HCT116 (cell line): ENCODE measurements at regions not wholly inside any gene's neighbourhood (a gene's known extent, or its start where the extent isn't known, plus 50 kb on each side); places are given as distances from the start of the nearest gene placed in this dataset.

ENCODE experiments used
- ATAC-seq: fragments of 200-7000 bp; cut with Tn5 transposase; 2 replicates; pipeline ENCODE4 v1.9.1; 2020; ENCODE audit warnings: mild to moderate bottlenecking, moderate library complexity
- BruUV-seq: library from RNA; stranded (reverse); fragments of 400-500 nt; replicated peaks from 2 replicates; lab custom pipeline; 2021; lab: Mats Ljungman, UMichigan
- CTCF ChIA-PET: fragments of 300-600 bp; sonication (Branson Sonifier 250); formaldehyde crosslinking; loops from one replicate; lab custom pipeline; 2021; ENCODE audit warnings: antibody characterized with exemption; lab: Charles Lee
- POLR2A ChIA-PET: fragments of 300-600, 350-600 bp; sonication (Branson Sonifier 250); formaldehyde crosslinking; loops from one replicate; lab custom pipeline; 2021; ENCODE audit warnings: antibody characterized with exemption; lab: Charles Lee
- RAD21 ChIA-PET, 2 experiments: fragments of 300-600 bp; sonication (Branson Sonifier 250); formaldehyde crosslinking; loops; one replicate each; lab custom pipeline; 2023; ENCODE audit warnings: low total read pairs in 2 of 2; ENCODE audit not compliant: uncharacterized antibody in 2 of 2, unreplicated experiment in 2 of 2, low non-redundant PET in 1 of 2; lab: Charles Lee
- DNase-seq: peaks from one replicate; pipeline ENCODE4 v3.0.0-alpha.2; 2010; ENCODE audit warnings: low read depth, low spot score
- H2AFZ ChIP-seq: fragments of 200-600 bp; shearing (Covaris generic), sonication (generic); 2 replicates; pipeline ENCODE4 v1.6.1; 2017; ENCODE audit warnings: low read depth, mixed run types, mixed read lengths, antibody characterized with exemption, low read length; ENCODE audit not compliant: poor library complexity, severe bottlenecking
- H3K27ac ChIP-seq: 2 replicates; pipeline ENCODE4 v1.5.1; 2012; ENCODE audit warnings: low read depth, low read length
- H3K27me3 ChIP-seq: fragments of 200-600 bp; sonication (generic); 2 replicates; pipeline ENCODE4 v1.6.1; 2016; ENCODE audit warnings: mixed run types, low read length, mixed read lengths; ENCODE audit not compliant: insufficient read depth
- H3K36me3 ChIP-seq, 2 experiments: fragments of 200-500 bp in 1 of 2; fragments of 200-600 bp in 1 of 2; sonication (Bioruptor generic) in 1 of 2; sonication (generic) in 1 of 2; 2 replicates each; pipeline versions ENCODE4 v1.5.1 to v1.6.1; 2014 to 2016; ENCODE audit warnings: low read length in 2 of 2, inconsistent platforms in 1 of 2, mixed read lengths in 1 of 2, mixed run types in 1 of 2; ENCODE audit not compliant: insufficient read depth in 2 of 2, control insufficient read depth in 1 of 2
- H3K4me1 ChIP-seq, 2 experiments: fragments of 200-600 bp in 1 of 2; sonication (generic) in 1 of 2; 2 replicates each; pipeline versions ENCODE4 v1.5.1 to v1.6.1; 2012 to 2017; ENCODE audit warnings: low read length in 2 of 2, inconsistent platforms in 1 of 2, mild to moderate bottlenecking in 1 of 2, mixed read lengths in 1 of 2, mixed run types in 1 of 2, moderate library complexity in 1 of 2; ENCODE audit not compliant: insufficient read depth in 2 of 2, control insufficient read depth in 1 of 2
- H3K4me2 ChIP-seq: fragments of 200-600 bp; sonication (generic); 2 replicates; pipeline ENCODE4 v1.6.1; 2017; ENCODE audit warnings: mixed run types, low read length, mixed read lengths
- H3K4me3 ChIP-seq, 2 experiments: fragments of 200-600 bp in 1 of 2; sonication (generic) in 1 of 2; replicated peaks in 1 of 2; 2 replicates each; pipeline ENCODE4 v1.5.1; 2011 to 2016; ENCODE audit warnings: low read length in 2 of 2, control low read depth in 1 of 2, low read depth in 1 of 2, mild to moderate bottlenecking in 1 of 2, mixed read lengths in 1 of 2, mixed run types in 1 of 2
- H3K79me2 ChIP-seq: fragments of 200-600 bp; sonication (generic); 2 replicates; pipeline ENCODE4 v1.6.1; 2017; ENCODE audit warnings: mild to moderate bottlenecking, mixed run types, low read length, moderate library complexity, mixed read lengths; ENCODE audit not compliant: insufficient read depth
- H3K9ac ChIP-seq: fragments of 200-600 bp; sonication (generic); 2 replicates; pipeline ENCODE4 v1.6.1; 2016; ENCODE audit warnings: low read length, mixed read lengths
- H3K9me2 ChIP-seq: fragments of 200-600 bp; sonication (generic), shearing (Covaris generic); 2 replicates; pipeline ENCODE4 v1.6.1; 2017; ENCODE audit warnings: mixed run types, mild to moderate bottlenecking, moderate library complexity; ENCODE audit not compliant: insufficient read depth
- H3K9me3 ChIP-seq, 2 experiments: fragments of 200-500 bp in 1 of 2; fragments of 200-600 bp in 1 of 2; sonication (Bioruptor generic) in 1 of 2; sonication (generic) in 1 of 2; 2 replicates each; pipeline ENCODE4 v1.6.1; 2014 to 2017; ENCODE audit warnings: low read length in 2 of 2, mixed read lengths in 2 of 2, inconsistent platforms in 1 of 2, low read depth in 1 of 2, mild to moderate bottlenecking in 1 of 2, mixed run types in 1 of 2, moderate library complexity in 1 of 2; ENCODE audit not compliant: control insufficient read depth in 1 of 2, insufficient read depth in 1 of 2
- H4K20me1 ChIP-seq: fragments of 200-600 bp; sonication (generic), shearing (Covaris generic); 2 replicates; pipeline ENCODE4 v1.6.1; 2017; ENCODE audit warnings: mixed run types, mild to moderate bottlenecking, moderate library complexity; ENCODE audit not compliant: insufficient read depth
- CBX3 ChIP-seq: IDR thresholded peaks from 2 replicates; pipeline ENCODE4 v1.6.1; 2012; ENCODE audit warnings: low read depth
- CEBPB ChIP-seq: IDR thresholded peaks from 2 replicates; pipeline ENCODE4 v1.6.1; 2012; ENCODE audit warnings: low read depth
- EGR1 ChIP-seq: IDR thresholded peaks from 2 replicates; pipeline ENCODE4 v1.6.1; 2012; ENCODE audit warnings: low read depth
- ELF1 ChIP-seq: IDR thresholded peaks from 2 replicates; pipeline ENCODE4 v1.6.1; 2012; ENCODE audit warnings: low read depth, borderline replicate concordance
- EZH2phosphoT487 ChIP-seq: fragments of 200-600 bp; IDR thresholded peaks from 2 replicates; pipeline ENCODE4 v1.6.1; 2018; ENCODE audit warnings: antibody characterized with exemption, borderline replicate concordance
- FOSL1 ChIP-seq: IDR thresholded peaks from 2 replicates; pipeline ENCODE4 v1.6.1; 2012; ENCODE audit warnings: low read depth
- POLR2A ChIP-seq: IDR thresholded peaks from 2 replicates; pipeline ENCODE4 v1.7.0; 2011; ENCODE audit warnings: borderline replicate concordance; ENCODE audit not compliant: insufficient read depth, insufficient read length; ENCODE audit errors: extremely low read depth
- POLR2AphosphoS5 ChIP-seq: IDR thresholded peaks from 2 replicates; pipeline ENCODE4 v1.6.1; 2011; ENCODE audit warnings: mild to moderate bottlenecking, low read depth, low read length, moderate library complexity
- RAD21 ChIP-seq: IDR thresholded peaks from 2 replicates; pipeline ENCODE4 v1.6.1; 2012; ENCODE audit warnings: low read depth, mild to moderate bottlenecking
- SIN3A ChIP-seq: IDR thresholded peaks from 2 replicates; pipeline ENCODE4 v1.6.1; 2012; ENCODE audit warnings: low read depth
- SP1 ChIP-seq: IDR thresholded peaks from 2 replicates; pipeline ENCODE4 v1.6.1; 2012; ENCODE audit warnings: low read depth
- SRF ChIP-seq: IDR thresholded peaks from 2 replicates; pipeline ENCODE4 v1.6.1; 2012; ENCODE audit warnings: low read depth
- TCF7L2 ChIP-seq: IDR thresholded peaks from 2 replicates; pipeline ENCODE4 v1.7.0; 2011; ENCODE audit warnings: borderline replicate concordance, inconsistent platforms; ENCODE audit not compliant: insufficient read depth, insufficient read length; ENCODE audit errors: extremely low read depth
- YY1 ChIP-seq: IDR thresholded peaks from 2 replicates; pipeline ENCODE4 v1.6.1; 2011; ENCODE audit warnings: low read length, low read depth, moderate library complexity, mild to moderate bottlenecking; ENCODE audit not compliant: insufficient replicate concordance; ENCODE audit errors: extremely low read depth
- intact Hi-C: fragments of 100-400 bp; cut with micrococcal nuclease; formaldehyde crosslinking; loops from 2 replicates; pipeline ENCODE4 v1.10.0; 2022
- TF ChIP-seq, protein P1 (sequence below): IDR thresholded peaks from 2 replicates; pipeline ENCODE4 v1.6.1; 2012; ENCODE audit warnings: low read depth
- TF ChIP-seq, protein P2 (sequence below): IDR thresholded peaks from 2 replicates; pipeline ENCODE4 v1.6.1; 2012
- TF ChIP-seq, protein P3 (sequence below): IDR thresholded peaks from 2 replicates; pipeline ENCODE4 v1.6.1; 2011; ENCODE audit warnings: mild to moderate bottlenecking, low read length, moderate library complexity; ENCODE audit not compliant: insufficient replicate concordance; ENCODE audit errors: extremely low read depth

DNA sequence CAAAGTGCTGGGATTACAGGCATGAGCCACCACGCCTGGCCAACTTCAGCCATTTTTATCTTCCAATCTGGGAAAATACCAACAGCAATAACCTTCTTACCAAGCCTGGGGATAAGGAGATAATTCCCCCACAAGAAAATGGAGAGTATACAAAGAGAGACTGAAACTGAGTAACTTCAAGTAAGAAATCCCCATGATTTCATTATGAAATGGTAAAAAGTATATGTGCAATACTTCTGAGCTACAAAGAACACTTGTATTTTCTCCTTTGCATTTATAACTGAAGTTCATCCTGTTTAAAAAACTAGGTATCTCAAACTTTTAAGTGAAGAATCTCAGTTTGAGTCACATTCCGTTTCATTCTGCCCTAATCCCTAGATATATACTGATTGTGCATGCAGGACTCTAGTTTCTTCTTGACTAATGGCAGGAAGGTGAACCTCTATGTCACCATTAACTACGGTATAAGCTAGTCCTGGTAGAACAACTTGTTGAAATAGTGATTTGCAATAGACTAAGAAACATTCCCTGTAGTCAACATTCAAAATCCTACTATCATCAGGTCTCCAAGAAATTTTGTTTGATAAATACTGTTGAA lies 2071.4 kb downstream of the MAT2B start (continued):
- TF ChIP-seq FOSL1 (no peak), SRF (no peak), POLR2A (no peak), EZH2phosphoT487 (no peak)

DNA sequence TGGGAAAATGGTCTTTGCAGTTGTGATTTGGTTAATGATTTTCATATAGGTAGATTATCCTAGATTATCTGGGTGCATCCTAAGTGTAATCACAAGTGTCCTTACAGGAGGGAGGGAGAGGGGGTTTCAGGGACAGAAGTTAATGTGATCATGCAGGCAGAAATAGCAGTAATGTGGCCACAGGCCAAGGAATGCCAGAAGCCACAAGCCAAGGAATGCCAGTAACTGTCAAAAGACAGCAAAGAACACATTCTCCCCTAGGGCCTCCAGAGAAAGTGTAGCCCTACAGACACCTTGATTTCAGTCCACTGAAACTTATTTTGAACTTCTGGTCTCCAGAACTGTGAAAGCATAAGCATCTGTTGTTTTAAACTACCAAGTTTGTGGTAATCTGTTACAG lies 2074.5 kb downstream of the MAT2B start:
- BruUV-seq: no TSS peak
- no peaks in the 10 kb centered on the region for H3K79me2 ChIP-seq
- CTCF ChIA-PET: no interaction called here
- H4K20me1 ChIP-seq: no peaks in the 10 kb centered on the region
- POLR2A ChIA-PET: no interaction called here
- no peaks in the 10 kb centered on the region for H3K36me3 ChIP-seq
- H3K27ac ChIP-seq: no peak overlapping the region
- H3K27me3 ChIP-seq: no peaks in the 10 kb centered on the region
- H3K9me2 ChIP-seq: no peaks in the 10 kb centered on the region
- H3K9ac ChIP-seq: no peak overlapping the region
- TF ChIP-seq FOSL1 (no peak), CEBPB (no peak), SRF (no peak), SP1 (no peak), POLR2AphosphoS5 (no peak), YY1 (no peak), ELF1 (no peak), EZH2phosphoT487 (no peak), CBX3 (no peak), SIN3A (no peak), POLR2A (no peak), TCF7L2 (no peak), EGR1 (no peak), RAD21 (no peak)
- TF ChIP-seq, protein P1, sequence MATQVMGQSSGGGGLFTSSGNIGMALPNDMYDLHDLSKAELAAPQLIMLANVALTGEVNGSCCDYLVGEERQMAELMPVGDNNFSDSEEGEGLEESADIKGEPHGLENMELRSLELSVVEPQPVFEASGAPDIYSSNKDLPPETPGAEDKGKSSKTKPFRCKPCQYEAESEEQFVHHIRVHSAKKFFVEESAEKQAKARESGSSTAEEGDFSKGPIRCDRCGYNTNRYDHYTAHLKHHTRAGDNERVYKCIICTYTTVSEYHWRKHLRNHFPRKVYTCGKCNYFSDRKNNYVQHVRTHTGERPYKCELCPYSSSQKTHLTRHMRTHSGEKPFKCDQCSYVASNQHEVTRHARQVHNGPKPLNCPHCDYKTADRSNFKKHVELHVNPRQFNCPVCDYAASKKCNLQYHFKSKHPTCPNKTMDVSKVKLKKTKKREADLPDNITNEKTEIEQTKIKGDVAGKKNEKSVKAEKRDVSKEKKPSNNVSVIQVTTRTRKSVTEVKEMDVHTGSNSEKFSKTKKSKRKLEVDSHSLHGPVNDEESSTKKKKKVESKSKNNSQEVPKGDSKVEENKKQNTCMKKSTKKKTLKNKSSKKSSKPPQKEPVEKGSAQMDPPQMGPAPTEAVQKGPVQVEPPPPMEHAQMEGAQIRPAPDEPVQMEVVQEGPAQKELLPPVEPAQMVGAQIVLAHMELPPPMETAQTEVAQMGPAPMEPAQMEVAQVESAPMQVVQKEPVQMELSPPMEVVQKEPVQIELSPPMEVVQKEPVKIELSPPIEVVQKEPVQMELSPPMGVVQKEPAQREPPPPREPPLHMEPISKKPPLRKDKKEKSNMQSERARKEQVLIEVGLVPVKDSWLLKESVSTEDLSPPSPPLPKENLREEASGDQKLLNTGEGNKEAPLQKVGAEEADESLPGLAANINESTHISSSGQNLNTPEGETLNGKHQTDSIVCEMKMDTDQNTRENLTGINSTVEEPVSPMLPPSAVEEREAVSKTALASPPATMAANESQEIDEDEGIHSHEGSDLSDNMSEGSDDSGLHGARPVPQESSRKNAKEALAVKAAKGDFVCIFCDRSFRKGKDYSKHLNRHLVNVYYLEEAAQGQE: no peak
- TF ChIP-seq, protein P2, sequence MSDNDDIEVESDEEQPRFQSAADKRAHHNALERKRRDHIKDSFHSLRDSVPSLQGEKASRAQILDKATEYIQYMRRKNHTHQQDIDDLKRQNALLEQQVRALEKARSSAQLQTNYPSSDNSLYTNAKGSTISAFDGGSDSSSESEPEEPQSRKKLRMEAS: no peak
- TF ChIP-seq, protein P3, sequence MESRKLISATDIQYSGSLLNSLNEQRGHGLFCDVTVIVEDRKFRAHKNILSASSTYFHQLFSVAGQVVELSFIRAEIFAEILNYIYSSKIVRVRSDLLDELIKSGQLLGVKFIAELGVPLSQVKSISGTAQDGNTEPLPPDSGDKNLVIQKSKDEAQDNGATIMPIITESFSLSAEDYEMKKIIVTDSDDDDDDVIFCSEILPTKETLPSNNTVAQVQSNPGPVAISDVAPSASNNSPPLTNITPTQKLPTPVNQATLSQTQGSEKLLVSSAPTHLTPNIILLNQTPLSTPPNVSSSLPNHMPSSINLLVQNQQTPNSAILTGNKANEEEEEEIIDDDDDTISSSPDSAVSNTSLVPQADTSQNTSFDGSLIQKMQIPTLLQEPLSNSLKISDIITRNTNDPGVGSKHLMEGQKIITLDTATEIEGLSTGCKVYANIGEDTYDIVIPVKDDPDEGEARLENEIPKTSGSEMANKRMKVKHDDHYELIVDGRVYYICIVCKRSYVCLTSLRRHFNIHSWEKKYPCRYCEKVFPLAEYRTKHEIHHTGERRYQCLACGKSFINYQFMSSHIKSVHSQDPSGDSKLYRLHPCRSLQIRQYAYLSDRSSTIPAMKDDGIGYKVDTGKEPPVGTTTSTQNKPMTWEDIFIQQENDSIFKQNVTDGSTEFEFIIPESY: no peak
- ATAC-seq (no peak), DNase-seq (no peak)
- intact Hi-C loops: no loop called here
- H3K9me3 ChIP-seq: peaks cover 6% of the 10 kb centered on the region in 2 experiments; a peak in 3 of 4 replicates
- H2AFZ ChIP-seq: no peak overlapping the region
- no peak overlapping the region for H3K4me2 ChIP-seq
- RAD21 ChIA-PET: no interaction called here
- no peak overlapping the region for H3K4me3 ChIP-seq
- H3K4me1 ChIP-seq: no peaks in the 10 kb centered on the region
